ENCODE measurements at regions not wholly inside any gene's neighbourhood (a gene's known extent, or its start where the extent isn't known, plus 50 kb on each side); places are given as distances from the start of the nearest gene placed in this dataset.

GRCh38 chr5:56763711-56764466 lies 51.5 kb upstream of the MAP3K1 start:
- TF ChIP-seq CTCF (IDR thresholded peaks at IDR 0.05; ENCODE audit: poor library complexity) (no peak), EZH2 (IDR thresholded peaks at IDR 0.05; ENCODE audit: borderline replicate concordance) (no peak)
